OCI-LY3 (cell line): ENCODE measurements at regions not wholly inside any gene's neighbourhood (a gene's known extent, or its start where the extent isn't known, plus 50 kb on each side); places are given as distances from the start of the nearest gene placed in this dataset.

ENCODE experiments used
- CTCF ChIP-seq: fragments of 200-600, 300-600 bp; sonication (generic); IDR thresholded peaks from 2 replicates; pipeline ENCODE4 v1.5.1; 2014; ENCODE audit warnings: antibody characterized with exemption, low read length, low read depth
- EZH2phosphoT487 ChIP-seq: fragments of 200-600 bp; shearing (Covaris generic); IDR thresholded peaks from 2 replicates; pipeline ENCODE4 v1.6.1; 2018; ENCODE audit warnings: antibody characterized with exemption, mixed run types, low read depth

GRCh38 chr5:17846496-17846895 lies 212.2 kb downstream of the TAF11L14 start:
- TF ChIP-seq CTCF (no peak), EZH2phosphoT487 (no peak)
